ENCODE measurements at regions not wholly inside any gene's neighbourhood (a gene's known extent, or its start where the extent isn't known, plus 50 kb on each side); places are given as distances from the start of the nearest gene placed in this dataset.

GRCh38 chr2:76197428-76197827 is 486.7 kb upstream of the GCFC2 start:
- DNase-seq (ENCODE audit: low spot score) (no peak), ATAC-seq (ENCODE audit: low FRiP score) (no peak)
- no peak for TF ChIP-seq CTCF (IDR thresholded peaks at IDR 0.05)

- DNase-seq (ENCODE audit: low spot score) (no peak), ATAC-seq (ENCODE audit: low FRiP score) (no peak)
- no peak for TF ChIP-seq CTCF (IDR thresholded peaks at IDR 0.05)
Measured at GRCh38 chr2:76194031-76194775, 483.5 kb upstream of the GCFC2 start.

GRCh38 chr2:76193089-76193488 is 482.4 kb upstream of the GCFC2 start:
- ATAC-seq (ENCODE audit: low FRiP score) (no peak), DNase-seq (ENCODE audit: low spot score) (no peak)
- TF ChIP-seq CTCF (IDR thresholded peaks at IDR 0.05) = no peak

- DNase-seq (ENCODE audit: low spot score) = no peak
- no peak for ATAC-seq (ENCODE audit: low FRiP score)
- TF ChIP-seq CTCF (IDR thresholded peaks at IDR 0.05) = no peak
Measured at GRCh38 chr2:76188334-76189008, 477.8 kb upstream of the GCFC2 start.

GRCh38 chr2:76187415-76187814 is 476.7 kb upstream of the GCFC2 start:
- TF ChIP-seq CTCF (IDR thresholded peaks at IDR 0.05) = no peak
- DNase-seq (ENCODE audit: low spot score) (no peak), ATAC-seq (ENCODE audit: low FRiP score) (no peak)

- no peak for DNase-seq (ENCODE audit: low spot score)
- ATAC-seq (ENCODE audit: low FRiP score) = no peak
- no peak for TF ChIP-seq CTCF (IDR thresholded peaks at IDR 0.05)
Measured at GRCh38 chr2:76180676-76181075, 470.0 kb upstream of the GCFC2 start.

- no peak for TF ChIP-seq CTCF (IDR thresholded peaks at IDR 0.05)
- DNase-seq (ENCODE audit: low spot score) = no peak
- no peak for ATAC-seq (ENCODE audit: low FRiP score)
Measured at GRCh38 chr2:76178610-76179009, 467.9 kb upstream of the GCFC2 start.

All from omental fat pad (tissue), 3 donors.